ENCODE measurements at regions not wholly inside any gene's neighbourhood (a gene's known extent, or its start where the extent isn't known, plus 50 kb on each side); places are given as distances from the start of the nearest gene placed in this dataset.
"Not testable (repeated sequence)": the region's sequence is repeated elsewhere in the genome, so short reads cannot be mapped to it uniquely, and the experiment has no call there.

GRCh38 chr5:100110497-100110896 lies 424.7 kb upstream of the FAM174A start:
- Histone ChIP-seq H3K9me3 (ENCODE audit: control insufficient read depth, insufficient read depth, low read length) (no peaks in the 10 kb centered on the region), H3K4me1 (ENCODE audit: insufficient read depth, low read length) (no peaks in the 10 kb centered on the region)

GRCh38 chr5:100108883-100109282 lies 426.3 kb upstream of the FAM174A start:
- Histone ChIP-seq H3K9ac (ENCODE audit: low read depth, low read length) (no peak overlapping the region), H3K36me3 (ENCODE audit: insufficient read depth, low read length) (no peaks in the 10 kb centered on the region), H3K4me1 (ENCODE audit: insufficient read depth, low read length) (no peaks in the 10 kb centered on the region), H3K9me3 (ENCODE audit: control insufficient read depth, insufficient read depth, low read length) (no peaks in the 10 kb centered on the region)

More at GRCh38 chr5:100110497-100110896, 424.7 kb upstream of the FAM174A start:
- Histone ChIP-seq H3K36me3 (ENCODE audit: insufficient read depth, low read length) (no peaks in the 10 kb centered on the region), H3K9ac (ENCODE audit: low read depth, low read length) (no peak overlapping the region)

- H3K9ac ChIP-seq (ENCODE audit: low read depth, low read length); H3K36me3 ChIP-seq (ENCODE audit: insufficient read depth, low read length); H3K9me3 ChIP-seq (ENCODE audit: control insufficient read depth, insufficient read depth, low read length); H3K4me1 ChIP-seq (ENCODE audit: insufficient read depth, low read length): not testable (repeated sequence)
Measured at GRCh38 chr5:100103592-100104119, 431.5 kb upstream of the FAM174A start.

GRCh38 chr5:100101466-100101865 lies 433.7 kb upstream of the FAM174A start:
- H3K9ac ChIP-seq (ENCODE audit: low read depth, low read length); H3K9me3 ChIP-seq (ENCODE audit: control insufficient read depth, insufficient read depth, low read length); H3K4me1 ChIP-seq (ENCODE audit: insufficient read depth, low read length); H3K36me3 ChIP-seq (ENCODE audit: insufficient read depth, low read length): not testable (repeated sequence)

- H3K9ac ChIP-seq (ENCODE audit: low read depth, low read length); H3K9me3 ChIP-seq (ENCODE audit: control insufficient read depth, insufficient read depth, low read length); H3K36me3 ChIP-seq (ENCODE audit: insufficient read depth, low read length); H3K4me1 ChIP-seq (ENCODE audit: insufficient read depth, low read length): not testable (repeated sequence)
Measured at GRCh38 chr5:100096328-100096727, 438.8 kb upstream of the FAM174A start.

GRCh38 chr5:100080703-100081102 lies 454.5 kb upstream of the FAM174A start:
- H3K9ac ChIP-seq (ENCODE audit: low read depth, low read length); H3K4me1 ChIP-seq (ENCODE audit: insufficient read depth, low read length); H3K36me3 ChIP-seq (ENCODE audit: insufficient read depth, low read length); H3K9me3 ChIP-seq (ENCODE audit: control insufficient read depth, insufficient read depth, low read length): not testable (repeated sequence)

- H3K4me1 ChIP-seq (ENCODE audit: insufficient read depth, low read length); H3K36me3 ChIP-seq (ENCODE audit: insufficient read depth, low read length); H3K9me3 ChIP-seq (ENCODE audit: control insufficient read depth, insufficient read depth, low read length); H3K9ac ChIP-seq (ENCODE audit: low read depth, low read length): not testable (repeated sequence)
Measured at GRCh38 chr5:100079163-100079562, 456.0 kb upstream of the FAM174A start.

- not testable (repeated sequence) for H3K4me1 ChIP-seq (ENCODE audit: insufficient read depth, low read length); H3K9me3 ChIP-seq (ENCODE audit: control insufficient read depth, insufficient read depth, low read length); H3K36me3 ChIP-seq (ENCODE audit: insufficient read depth, low read length); H3K9ac ChIP-seq (ENCODE audit: low read depth, low read length)
Measured at GRCh38 chr5:100066020-100066419, 469.2 kb upstream of the FAM174A start.

- H3K36me3 ChIP-seq (ENCODE audit: insufficient read depth, low read length): no peaks in the 10 kb centered on the region
Measured at GRCh38 chr5:100043475-100043874, 491.7 kb upstream of the FAM174A start.

GRCh38 chr5:100026606-100027005 lies 508.6 kb upstream of the FAM174A start:
- Histone ChIP-seq H3K36me3 (ENCODE audit: insufficient read depth, low read length) (no peaks in the 10 kb centered on the region), H3K9me3 (ENCODE audit: control insufficient read depth, insufficient read depth, low read length) (no peaks in the 10 kb centered on the region), H3K4me1 (ENCODE audit: insufficient read depth, low read length) (no peaks in the 10 kb centered on the region), H3K9ac (ENCODE audit: low read depth, low read length) (no peak overlapping the region)

More at GRCh38 chr5:100043475-100043874, 491.7 kb upstream of the FAM174A start:
- Histone ChIP-seq H3K9ac (ENCODE audit: low read depth, low read length) (no peak overlapping the region), H3K9me3 (ENCODE audit: control insufficient read depth, insufficient read depth, low read length) (no peaks in the 10 kb centered on the region), H3K4me1 (ENCODE audit: insufficient read depth, low read length) (no peaks in the 10 kb centered on the region)

GRCh38 chr5:100023536-100023935 lies 511.6 kb upstream of the FAM174A start:
- Histone ChIP-seq H3K4me1 (ENCODE audit: insufficient read depth, low read length) (no peaks in the 10 kb centered on the region), H3K36me3 (ENCODE audit: insufficient read depth, low read length) (no peaks in the 10 kb centered on the region), H3K9ac (ENCODE audit: low read depth, low read length) (no peak overlapping the region), H3K9me3 (ENCODE audit: control insufficient read depth, insufficient read depth, low read length) (no peaks in the 10 kb centered on the region)

GRCh38 chr5:100017520-100018262 lies 517.5 kb upstream of the FAM174A start:
- Histone ChIP-seq H3K9ac (ENCODE audit: low read depth, low read length) (no peak overlapping the region), H3K9me3 (ENCODE audit: control insufficient read depth, insufficient read depth, low read length) (no peaks in the 10 kb centered on the region), H3K4me1 (ENCODE audit: insufficient read depth, low read length) (no peaks in the 10 kb centered on the region), H3K36me3 (ENCODE audit: insufficient read depth, low read length) (no peaks in the 10 kb centered on the region)

GRCh38 chr5:100013305-100013704 lies 521.9 kb upstream of the FAM174A start:
- not testable (repeated sequence) for H3K36me3 ChIP-seq (ENCODE audit: insufficient read depth, low read length); H3K4me1 ChIP-seq (ENCODE audit: insufficient read depth, low read length); H3K9me3 ChIP-seq (ENCODE audit: control insufficient read depth, insufficient read depth, low read length); H3K9ac ChIP-seq (ENCODE audit: low read depth, low read length)

- H3K36me3 ChIP-seq (ENCODE audit: insufficient read depth, low read length); H3K9me3 ChIP-seq (ENCODE audit: control insufficient read depth, insufficient read depth, low read length); H3K9ac ChIP-seq (ENCODE audit: low read depth, low read length); H3K4me1 ChIP-seq (ENCODE audit: insufficient read depth, low read length): not testable (repeated sequence)
Measured at GRCh38 chr5:100011160-100011559, 524.0 kb upstream of the FAM174A start.

- no peaks in the 10 kb centered on the region for H3K4me1 ChIP-seq (ENCODE audit: insufficient read depth, low read length)
- no peaks in the 10 kb centered on the region for H3K36me3 ChIP-seq (ENCODE audit: insufficient read depth, low read length)
- H3K9ac ChIP-seq (ENCODE audit: low read depth, low read length): no peak overlapping the region
- no peaks in the 10 kb centered on the region for H3K9me3 ChIP-seq (ENCODE audit: control insufficient read depth, insufficient read depth, low read length)
Measured at GRCh38 chr5:100004969-100005368, 530.2 kb upstream of the FAM174A start.

All from ES-I3 (cell line).